ENCODE measurements at regions not wholly inside any gene's neighbourhood (a gene's known extent, or its start where the extent isn't known, plus 50 kb on each side); places are given as distances from the start of the nearest gene placed in this dataset.

- TF ChIP-seq CTCF (IDR thresholded peaks at IDR 0.05; ENCODE audit: low read depth, low read length) (no peak), MAX (IDR thresholded peaks at IDR 0.05; ENCODE audit: low read depth, low read length) (no peak), MYC (IDR thresholded peaks at IDR 0.05; ENCODE audit: low read depth, low read length) (no peak)
Observed at GRCh38 chr13:71350886-71351285, 516.1 kb downstream of the DACH1 start.

Measured in NB4 (cell line).